ENCODE measurements at regions not wholly inside any gene's neighbourhood (a gene's known extent, or its start where the extent isn't known, plus 50 kb on each side); places are given as distances from the start of the nearest gene placed in this dataset.

- Histone ChIP-seq H2BK12ac (ENCODE audit: low read depth, low read length) (no peak overlapping the region), H3K4ac (replicated peaks; ENCODE audit: insufficient read length, low read depth, low read length) (no peak overlapping the region), H2AK5ac (ENCODE audit: low read depth, low read length) (no peak overlapping the region), H4K8ac (ENCODE audit: extremely low read depth, insufficient read depth, low read length) (no peak overlapping the region), H3K4me1 (replicated peaks in 1 of 4; ENCODE audit: control insufficient read depth in 3 of 4, insufficient read depth in 4 of 4, low read length in 3 of 4) (peaks cover 1 to 2% (median 2%) of the 10 kb centered on the region in 4 experiments; a peak in 5 of 7 replicates), H3K79me1 (ENCODE audit: low read depth, low read length) (no peaks in the 10 kb centered on the region), H2BK5ac (ENCODE audit: low read depth, low read length) (no peak overlapping the region), H3K23ac (ENCODE audit: insufficient read length) (no peak overlapping the region), H3K56ac (replicated peaks; ENCODE audit: insufficient read length, low read depth, low read length) (no peak overlapping the region), H3K23me2 (ENCODE audit: low read depth, low read length) (no peaks in the 10 kb centered on the region), H3K4me3 (ENCODE audit: extremely low read depth in 1 of 4, insufficient read depth in 2 of 4, low read depth in 3 of 4, low read length in 4 of 4) (no peak overlapping the region), H4K91ac (replicated peaks; ENCODE audit: insufficient read length, low read length) (no peak overlapping the region), H3K9ac (replicated peaks in 1 of 4; ENCODE audit: extremely low read depth in 1 of 4, low read depth in 3 of 4, low read length in 3 of 4) (no peak overlapping the region), H2BK15ac (ENCODE audit: low read length) (no peak overlapping the region), H3K27ac (ENCODE audit: low read depth, low read length) (no peak overlapping the region), H4K5ac (ENCODE audit: insufficient read length, low read depth, low read length) (no peak overlapping the region), H3K4me2 (ENCODE audit: insufficient read depth in 1 of 2, low read depth in 2 of 2, low read length in 2 of 2) (no peak overlapping the region), H3K36me3 (ENCODE audit: control insufficient read depth in 2 of 4, insufficient read depth in 4 of 4, low read length in 3 of 4) (no peaks in the 10 kb centered on the region), H2AFZ (ENCODE audit: low read length) (no peak overlapping the region), H3K27me3 (replicated peaks in 1 of 4; ENCODE audit: control insufficient read depth in 3 of 4, extremely low read depth in 1 of 4, insufficient read depth in 3 of 4, low read length in 3 of 4) (no peaks in the 10 kb centered on the region), H3K18ac (ENCODE audit: extremely low read depth, low read length) (no peak overlapping the region), H2BK120ac (replicated peaks; ENCODE audit: low read depth, low read length) (no peak overlapping the region), H3K79me2 (ENCODE audit: control insufficient read depth in 1 of 2, insufficient read depth in 2 of 2, low read length in 2 of 2) (no peaks in the 10 kb centered on the region), H4K20me1 (replicated peaks in 1 of 2; ENCODE audit: control insufficient read depth in 1 of 2, insufficient read depth in 2 of 2, low read length in 2 of 2) (no peaks in the 10 kb centered on the region), H2BK20ac (ENCODE audit: low read length) (no peak overlapping the region), H3K14ac (ENCODE audit: insufficient read length) (no peak overlapping the region), H3K9me3 (ENCODE audit: insufficient read depth in 2 of 2, low read depth in 1 of 2, low read length in 1 of 2) (no peaks in the 10 kb centered on the region)
- POLR2A ChIA-PET (ENCODE audit: partially characterized antibody): no interaction called here
- DNase-seq (ENCODE audit: low read depth in 1 of 2, low spot score in 2 of 2) (no peak), FAIRE-seq (no peak)
- CTCF ChIA-PET (ENCODE audit: partially characterized antibody): no interaction called here
- 78% methylated on average over 2 of the region's 2 CpGs; no CpG with 5 or more reads in 1 of the 2 experiments for WGBS, 2 experiments (ENCODE audit: extremely low coverage in 1 of 2, insufficient coverage in 1 of 2, insufficient read length in 1 of 2, insufficient replicate concordance in 2 of 2, low coverage in 1 of 2, low lambda C conversion rate in 2 of 2, missing lambda C conversion rate in 1 of 2)
- TF ChIP-seq POLR2A (IDR thresholded peaks at IDR 0.05; ENCODE audit: control extremely low read depth in 1 of 2, low read depth in 2 of 2, low read length in 2 of 2) (no peak), CHD7 (IDR thresholded peaks at IDR 0.05; ENCODE audit: insufficient replicate concordance, low read length) (no peak)
Observed at GRCh38 chr10:7470371-7470770, 59.5 kb upstream of the SFMBT2 start.

Data from H1 (cell line).